HG02763 (cell line): ENCODE measurements at regions not wholly inside any gene's neighbourhood (a gene's known extent, or its start where the extent isn't known, plus 50 kb on each side); places are given as distances from the start of the nearest gene placed in this dataset.

Experiments used
- ATAC-seq: cut with Tn5 transposase; IDR thresholded peaks from one replicate; pipeline ENCODE4 v1.9.1; 2021; ENCODE audit warnings: mild to moderate bottlenecking, moderate library complexity; ENCODE audit not compliant: unreplicated experiment

DNA sequence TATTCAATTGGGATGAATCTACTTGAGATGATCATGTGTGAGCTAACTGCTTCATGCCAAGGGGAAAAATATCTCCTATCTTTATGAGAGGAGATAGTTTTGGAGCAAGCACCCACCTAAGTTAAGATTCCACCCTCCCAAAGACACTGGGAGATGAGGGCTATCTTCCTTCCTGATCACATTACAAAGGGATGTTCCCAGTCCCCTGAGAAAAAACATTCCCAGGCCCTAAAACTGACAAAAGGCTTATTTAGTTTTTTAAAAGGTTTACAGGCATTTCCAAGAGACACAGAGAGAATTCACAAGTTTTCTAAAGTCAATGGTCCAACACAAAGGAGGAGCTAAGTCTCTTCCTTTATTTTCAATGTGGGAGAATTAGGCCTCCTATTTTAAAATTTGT is 401.5 kb downstream of the FBXO15 start:
- no peak for ATAC-seq

- no peak for ATAC-seq
Observed at GRCh38 chr18:73742957-73743356, 404.7 kb downstream of the FBXO15 start.

- ATAC-seq, result no peak
Observed at GRCh38 chr18:73741946-73742345, 405.7 kb downstream of the FBXO15 start.

- no peak for ATAC-seq
Observed at GRCh38 chr18:73739098-73739497, 408.5 kb downstream of the FBXO15 start.

DNA sequence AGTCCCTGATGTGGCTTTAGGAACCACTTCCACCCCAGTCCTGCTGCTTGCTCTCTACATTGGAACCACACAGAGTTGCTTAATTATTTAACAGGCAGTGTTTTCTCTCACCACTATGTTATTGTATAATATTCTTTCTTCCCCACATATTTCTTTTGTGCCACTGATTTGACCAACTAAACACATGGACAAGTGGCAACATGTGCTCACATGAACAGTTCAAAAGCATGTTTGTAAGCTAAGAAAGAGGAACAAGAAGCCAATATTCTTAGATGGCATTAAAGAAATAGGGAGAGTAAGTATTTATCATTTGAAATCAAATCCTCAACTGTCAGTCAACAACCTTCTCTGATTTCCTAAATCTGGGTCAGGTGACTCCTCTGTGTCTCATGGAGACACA is 409.6 kb downstream of the FBXO15 start:
- no peak for ATAC-seq

- no peak for ATAC-seq
Observed at GRCh38 chr18:73735836-73736235, 411.8 kb downstream of the FBXO15 start.

DNA sequence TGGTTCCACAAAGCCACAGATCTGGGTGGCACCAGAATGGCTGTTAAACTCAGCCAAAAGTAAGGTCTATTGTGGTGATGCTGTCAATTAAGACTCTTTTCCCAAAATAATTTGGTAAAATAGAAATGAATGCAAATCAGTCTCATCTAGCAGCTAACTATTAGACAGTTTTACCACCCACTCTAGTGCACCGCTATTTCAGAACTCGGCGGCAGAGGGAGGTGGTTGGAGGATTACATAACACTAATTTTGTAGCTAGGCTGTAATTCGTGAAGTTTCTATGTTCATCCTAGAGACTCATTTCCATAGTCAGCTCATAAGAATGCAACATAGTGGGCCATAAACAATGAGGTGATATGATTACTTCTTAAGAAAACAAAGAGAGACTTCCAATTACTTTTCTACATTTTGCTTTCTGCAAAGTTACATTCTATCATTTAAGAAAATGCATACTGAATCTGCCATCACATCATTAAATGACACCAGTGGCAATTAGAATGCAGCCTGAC is 413.8 kb downstream of the FBXO15 start:
- ATAC-seq, result no peak

DNA sequence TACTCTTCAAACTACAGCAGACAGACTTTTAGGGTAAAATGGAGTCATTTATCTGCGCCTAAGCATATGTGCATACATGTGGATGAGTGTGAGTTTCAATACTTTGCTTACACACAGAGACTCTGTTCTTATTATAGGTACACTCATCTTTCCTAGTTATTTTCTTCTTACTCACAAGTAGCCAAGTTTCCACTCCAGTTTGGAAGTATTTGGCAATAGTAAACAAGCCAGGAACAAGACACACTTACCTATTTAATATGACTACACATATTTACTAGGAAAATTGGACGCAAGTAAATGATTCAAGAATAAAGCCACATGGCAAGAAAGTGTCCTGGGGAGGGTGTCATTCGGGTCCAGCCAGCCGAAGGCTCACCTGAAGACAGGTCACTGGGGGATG is 414.3 kb downstream of the FBXO15 start:
- no peak for ATAC-seq

DNA sequence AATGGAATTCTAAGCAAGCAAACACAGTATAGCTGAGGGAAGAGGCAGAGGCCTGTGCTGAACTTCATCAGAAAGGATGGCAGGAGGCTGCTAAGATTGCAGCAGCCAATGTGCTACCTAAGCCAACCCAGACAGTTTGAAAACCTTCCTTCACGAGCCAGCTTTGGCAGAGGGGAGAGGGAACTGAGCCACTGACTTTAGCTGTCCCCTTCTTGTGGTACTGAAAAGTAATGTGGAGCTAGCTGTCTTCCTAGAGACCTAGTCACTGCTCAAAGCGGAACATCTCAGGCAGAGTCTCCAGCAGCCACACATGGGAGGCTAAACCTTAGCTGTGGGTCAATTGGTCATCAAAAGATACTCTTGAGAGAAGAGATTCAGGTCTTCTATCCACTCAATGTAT is 419.0 kb downstream of the FBXO15 start:
- ATAC-seq, result no peak

DNA sequence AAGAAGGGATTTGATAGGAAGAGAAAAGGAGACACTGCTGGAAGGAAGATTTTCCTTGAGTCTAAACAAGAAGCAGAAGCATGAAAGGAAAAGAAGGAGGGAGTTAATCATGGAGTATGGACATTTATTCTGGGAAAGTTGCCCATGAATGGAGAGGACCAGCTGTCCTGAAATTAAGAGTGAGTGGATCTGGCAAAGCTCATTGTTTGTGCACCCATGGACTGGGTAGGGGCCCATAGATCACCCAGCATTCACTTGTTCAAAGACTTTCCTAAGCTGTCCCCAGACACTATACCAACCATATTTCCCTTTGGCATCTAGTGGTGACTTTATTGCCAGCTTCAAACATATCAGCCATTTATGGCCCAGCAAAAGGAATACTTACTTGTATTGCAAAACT is 422.7 kb downstream of the FBXO15 start:
- no peak for ATAC-seq

DNA sequence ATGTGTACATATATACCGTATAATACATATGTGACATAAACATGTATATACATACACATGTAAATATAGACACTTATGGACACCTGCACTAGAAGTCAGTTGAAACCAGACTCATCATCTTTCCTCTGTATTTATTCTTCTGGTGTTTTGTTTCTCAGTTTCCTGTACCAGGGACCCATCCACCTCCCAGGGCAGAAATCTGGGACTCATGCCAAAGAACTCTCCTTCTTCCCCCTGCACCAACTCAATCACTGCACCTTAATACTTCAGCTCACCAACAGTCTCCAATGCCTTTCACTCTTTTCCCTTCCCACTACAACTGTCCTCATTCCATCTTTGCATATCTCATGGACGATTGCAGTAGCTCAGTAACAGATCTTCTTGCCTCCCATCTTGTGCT is 428.0 kb downstream of the FBXO15 start:
- ATAC-seq, result no peak

DNA sequence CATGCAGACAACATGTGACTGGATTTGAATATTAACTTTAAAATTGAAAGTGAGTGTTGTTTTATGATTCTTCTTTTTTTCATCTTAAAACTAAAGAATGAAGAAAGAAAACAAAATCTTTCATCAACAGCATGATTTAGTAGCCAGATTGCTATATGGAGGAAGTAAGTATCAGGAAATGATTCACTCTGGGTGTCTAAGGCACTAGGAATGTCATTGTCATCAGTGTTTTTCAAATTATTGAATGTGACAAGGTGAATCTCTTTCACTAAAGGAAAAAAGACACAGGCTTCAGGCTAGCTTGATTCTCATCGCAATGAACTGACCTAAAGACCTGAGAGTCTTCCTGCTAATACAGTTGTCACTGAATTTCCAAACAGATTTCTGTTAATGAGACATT is 430.1 kb downstream of the FBXO15 start:
- ATAC-seq, result no peak

- no peak for ATAC-seq
Observed at GRCh38 chr18:73715210-73715670, 432.4 kb downstream of the FBXO15 start.

DNA sequence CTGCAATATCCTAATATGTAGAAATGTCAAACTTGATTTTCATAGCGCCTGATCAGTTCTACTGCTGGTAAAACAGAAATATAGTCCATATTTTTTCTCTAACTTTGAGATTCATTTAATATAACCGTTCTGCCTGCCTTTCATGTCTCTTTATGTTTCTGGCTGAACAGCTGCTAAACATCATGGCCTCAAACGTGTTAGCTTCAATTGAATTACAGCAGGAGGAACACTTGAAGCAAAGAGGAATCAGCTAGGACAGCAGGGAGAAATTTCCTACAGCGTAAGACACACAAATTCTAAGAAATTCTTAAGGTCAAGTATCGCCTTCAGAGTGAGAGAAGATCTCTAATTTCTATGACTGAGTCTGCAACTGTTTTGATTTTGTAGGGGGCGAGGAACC is 433.2 kb downstream of the FBXO15 start:
- ATAC-seq, result no peak

- no peak for ATAC-seq
Observed at GRCh38 chr18:73711256-73711655, 436.4 kb downstream of the FBXO15 start.

GRCh38 chr18:73708591-73708990 is 439.0 kb downstream of the FBXO15 start:
- no peak for ATAC-seq

DNA sequence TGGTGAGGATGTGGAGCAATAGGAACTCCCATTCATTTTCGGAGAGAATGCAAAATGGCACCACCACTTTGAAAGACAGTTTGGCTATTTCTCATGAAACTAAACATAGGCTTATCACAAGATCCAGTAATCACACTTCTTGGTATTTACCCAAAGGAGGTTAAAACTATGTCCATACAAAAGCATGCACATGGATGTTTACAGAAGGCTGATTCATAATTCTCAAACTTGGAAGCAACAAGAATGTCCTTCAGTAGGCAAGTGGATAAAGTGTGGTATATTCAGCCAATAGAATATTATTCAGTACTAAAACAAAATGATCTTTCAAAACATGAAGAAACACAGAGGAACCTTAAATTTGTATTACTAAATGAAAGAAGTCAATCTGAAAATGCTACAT is 440.6 kb downstream of the FBXO15 start:
- ATAC-seq, result no peak

- no peak for ATAC-seq
Observed at GRCh38 chr18:73697353-73697752, 450.3 kb downstream of the FBXO15 start.

DNA sequence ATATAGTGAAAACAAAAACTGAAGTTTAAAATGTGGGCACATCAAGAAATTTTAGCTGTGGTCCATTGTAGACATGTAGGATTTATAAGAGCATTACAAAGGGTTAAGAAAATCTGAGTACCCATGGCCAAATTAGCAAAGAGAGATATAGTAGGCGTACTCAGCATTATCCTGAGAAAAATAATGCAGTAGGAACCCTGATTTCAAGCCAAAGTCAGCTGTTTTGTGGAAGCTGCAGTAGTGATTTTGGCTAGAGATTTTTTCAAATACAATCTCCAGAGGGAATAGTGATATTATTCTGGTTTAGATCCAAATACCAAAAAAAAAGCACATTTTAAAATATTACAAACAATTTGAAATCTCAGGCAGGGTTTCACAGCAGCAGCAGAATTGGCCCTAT is 450.9 kb downstream of the FBXO15 start:
- ATAC-seq, result no peak

GRCh38 chr18:73696171-73696570 is 451.5 kb downstream of the FBXO15 start:
- ATAC-seq, result no peak

DNA sequence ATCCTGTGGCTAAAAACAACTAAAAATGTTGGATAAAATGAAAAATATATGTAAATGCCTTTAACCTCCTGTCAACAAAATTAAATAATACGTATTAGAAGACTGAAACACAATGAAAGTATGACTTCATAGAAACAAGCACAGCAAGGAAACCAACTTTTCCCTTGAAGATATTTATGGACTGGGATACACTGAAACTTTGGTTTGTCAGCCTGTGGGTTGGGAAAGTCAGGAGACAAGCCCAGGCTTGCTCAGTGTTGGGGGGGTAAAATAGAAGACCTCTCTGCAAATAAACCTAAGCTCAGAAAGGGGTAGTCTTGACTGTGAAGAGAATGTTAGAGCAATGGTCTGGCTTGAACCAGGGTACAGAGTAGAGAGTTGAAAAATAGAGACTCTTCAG is 454.5 kb downstream of the FBXO15 start:
- ATAC-seq, result no peak

GRCh38 chr18:73691624-73692023 is 456.0 kb downstream of the FBXO15 start:
- no peak for ATAC-seq

DNA sequence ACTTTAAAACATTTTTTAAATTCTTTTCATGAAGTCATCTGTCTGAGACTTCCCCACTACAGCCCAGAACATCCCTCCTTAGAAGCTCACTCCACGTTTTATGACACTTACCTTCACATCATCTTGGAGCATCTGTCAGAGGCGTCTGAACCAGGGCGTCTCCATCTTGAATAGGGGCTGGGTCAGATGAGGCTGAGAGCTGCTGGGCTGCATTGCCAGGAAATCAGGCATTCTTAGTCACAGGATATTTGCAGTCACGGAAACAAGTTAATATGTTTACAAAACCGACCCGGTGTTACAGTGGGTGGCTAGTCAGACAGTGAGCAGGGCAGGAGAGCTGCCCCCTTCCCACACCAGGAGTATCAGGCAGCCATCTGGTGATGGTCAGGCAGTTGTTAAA is 456.5 kb downstream of the FBXO15 start:
- ATAC-seq, result no peak

- ATAC-seq, result no peak
Observed at GRCh38 chr18:73690222-73690621, 457.4 kb downstream of the FBXO15 start.
